ENCODE measurements at regions not wholly inside any gene's neighbourhood (a gene's known extent, or its start where the extent isn't known, plus 50 kb on each side); places are given as distances from the start of the nearest gene placed in this dataset.

DNA sequence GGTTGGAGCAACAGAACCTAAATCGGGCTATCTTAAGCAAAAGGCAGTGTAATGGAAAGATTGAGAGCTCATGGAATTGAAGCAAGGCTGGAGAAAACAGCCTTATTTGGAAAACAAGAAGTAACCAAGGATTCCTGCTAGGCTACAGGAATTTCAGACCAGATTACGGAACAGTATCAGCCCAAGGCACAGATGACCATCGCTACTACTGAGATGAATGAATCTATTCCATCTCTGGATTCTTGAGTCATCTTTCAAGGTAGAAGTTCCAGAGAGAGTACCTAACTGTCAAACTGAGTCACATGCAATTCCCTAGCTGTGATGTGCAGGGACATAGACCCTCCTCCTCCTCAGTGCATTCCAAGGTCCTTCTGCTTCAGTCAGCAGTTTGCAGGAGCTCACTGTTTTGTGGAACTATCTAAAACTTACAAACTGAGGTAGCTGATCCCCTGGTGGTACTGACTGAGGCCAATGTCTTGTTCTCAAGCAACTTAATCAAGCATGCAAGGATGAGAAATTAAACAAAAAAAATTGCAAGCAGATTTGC, 62.0 kb upstream of the SMLR1 start:
- no peak for TF ChIP-seq CTCF (IDR thresholded peaks at IDR 0.05)
- TF ChIP-seq EZH2 (IDR thresholded peaks at IDR 0.05), result no peak
